OCI-LY3 (cell line): ENCODE measurements at regions not wholly inside any gene's neighbourhood (a gene's known extent, or its start where the extent isn't known, plus 50 kb on each side); places are given as distances from the start of the nearest gene placed in this dataset.

Source experiments
- CTCF ChIP-seq: fragments of 200-600, 300-600 bp; sonication (generic); IDR thresholded peaks from 2 replicates; pipeline ENCODE4 v1.5.1; 2014; ENCODE audit warnings: antibody characterized with exemption, low read length, low read depth
- EZH2phosphoT487 ChIP-seq: fragments of 200-600 bp; shearing (Covaris generic); IDR thresholded peaks from 2 replicates; pipeline ENCODE4 v1.6.1; 2018; ENCODE audit warnings: antibody characterized with exemption, mixed run types, low read depth

GRCh38 chr20:55014766-55015165 is 539.4 kb downstream of the DOK5 start:
- no peak for TF ChIP-seq CTCF
- TF ChIP-seq EZH2phosphoT487, result no peak
